CD14-positive monocyte (primary cell): ENCODE measurements at regions not wholly inside any gene's neighbourhood (a gene's known extent, or its start where the extent isn't known, plus 50 kb on each side); places are given as distances from the start of the nearest gene placed in this dataset.

Experiments
- DNase-seq, 3 donors: peaks; one replicate each; pipeline ENCODE4 v3.0.0-alpha.2; 2011 to 2022
- H2AFZ ChIP-seq: 2 replicates; pipeline ENCODE4 v1.6.0; 2012; ENCODE audit warnings: mild to moderate bottlenecking, low read depth, low read length, inconsistent platforms; ENCODE audit not compliant: insufficient read depth, poor library complexity, severe bottlenecking
- H3K27ac ChIP-seq, 2 donors: 1 replicate in 1 of 2; 2 replicates in 1 of 2; pipeline ENCODE4 v1.5.1; 2012 to 2013; ENCODE audit warnings: low read length in 2 of 2, control low read depth in 1 of 2, inconsistent platforms in 1 of 2, low read depth in 1 of 2, mild to moderate bottlenecking in 1 of 2
- H3K27me3 ChIP-seq, 2 donors: one replicate each; pipeline versions ENCODE4 v1.6.0 to v1.6.1; 2011 to 2013; ENCODE audit warnings: low read length in 2 of 2; ENCODE audit not compliant: control insufficient read depth in 2 of 2, insufficient read depth in 2 of 2
- H3K36me3 ChIP-seq, 2 donors: replicated peaks in 1 of 2; 1 replicate in 1 of 2; 2 replicates in 1 of 2; pipeline versions ENCODE4 v1.5.1 to v1.6.1; 2012 to 2013; ENCODE audit warnings: low read length in 2 of 2, control low read depth in 1 of 2, inconsistent platforms in 1 of 2, mild to moderate bottlenecking in 1 of 2; ENCODE audit not compliant: insufficient read depth in 2 of 2, control insufficient read depth in 1 of 2
- H3K4me1 ChIP-seq, 2 donors: 1 replicate in 1 of 2; 2 replicates in 1 of 2; pipeline versions ENCODE4 v1.5.1 to v1.6.1; 2012 to 2013; ENCODE audit warnings: low read length in 2 of 2, control low read depth in 1 of 2, inconsistent platforms in 1 of 2, mild to moderate bottlenecking in 1 of 2, moderate library complexity in 1 of 2; ENCODE audit not compliant: insufficient read depth in 2 of 2, control insufficient read depth in 1 of 2
- H3K4me2 ChIP-seq: replicated peaks from 2 replicates; pipeline ENCODE3; 2012; ENCODE audit warnings: low read length, moderate library complexity, mild to moderate bottlenecking; ENCODE audit not compliant: poor library complexity, severe bottlenecking; ENCODE audit errors: extremely low read depth
- H3K4me3 ChIP-seq, 3 experiments: fragments of 200-600 bp in 1 of 3; sonication (generic) in 1 of 3; replicated peaks in 1 of 3; 1 replicate in 2 of 3; 2 replicates in 1 of 3; pipeline ENCODE4 v1.5.1; 2011 to 2013; ENCODE audit warnings: low read length in 3 of 3, mild to moderate bottlenecking in 3 of 3, control low read depth in 2 of 3, low read depth in 2 of 3, inconsistent platforms in 1 of 3, moderate library complexity in 1 of 3
- H3K79me2 ChIP-seq: 2 replicates; pipeline ENCODE4 v1.6.0; 2012; ENCODE audit warnings: mild to moderate bottlenecking, control low read depth, inconsistent platforms, low read length, moderate library complexity; ENCODE audit not compliant: insufficient read depth
- H3K9ac ChIP-seq: 2 replicates; pipeline ENCODE4 v1.6.0; 2017; ENCODE audit warnings: low read length, mild to moderate bottlenecking; ENCODE audit not compliant: insufficient read depth, poor library complexity, severe bottlenecking
- H3K9me3 ChIP-seq, 2 donors: replicated peaks in 1 of 2; 1 replicate in 1 of 2; 2 replicates in 1 of 2; pipeline versions ENCODE4 v1.5.1 to v1.6.1; 2012 to 2013; ENCODE audit warnings: low read length in 2 of 2, control low read depth in 1 of 2; ENCODE audit not compliant: control insufficient read depth in 1 of 2, insufficient read depth in 1 of 2
- H4K20me1 ChIP-seq: 2 replicates; pipeline ENCODE4 v1.6.0; 2012; ENCODE audit warnings: mild to moderate bottlenecking, low read length, control low read depth, moderate library complexity; ENCODE audit not compliant: insufficient read depth
- H3K27ac Mint-ChIP-seq, 7 donors: one replicate each; pipeline ENCODE4 v1.8.0; 2020; ENCODE audit warnings: mild to moderate bottlenecking in 7 of 7, mixed read lengths in 7 of 7, moderate library complexity in 6 of 7, inconsistent platforms in 2 of 7
- H3K27me3 Mint-ChIP-seq, 3 donors: one replicate each; pipeline ENCODE4 v1.8.0; 2021 to 2022; ENCODE audit warnings: low read depth in 3 of 3, mild to moderate bottlenecking in 3 of 3, mixed read lengths in 3 of 3, moderate library complexity in 3 of 3, inconsistent platforms in 1 of 3
- H3K36me3 Mint-ChIP-seq, 2 donors: one replicate each; pipeline ENCODE4 v1.8.0; 2020; ENCODE audit warnings: mixed read lengths in 2 of 2, inconsistent platforms in 1 of 2, mild to moderate bottlenecking in 1 of 2
- H3K4me1 Mint-ChIP-seq: one replicate; pipeline ENCODE4 v1.8.0; 2020; ENCODE audit warnings: mild to moderate bottlenecking, mixed read lengths
- H3K4me3 Mint-ChIP-seq, 2 donors: one replicate each; pipeline ENCODE4 v1.8.0; 2020; ENCODE audit warnings: mild to moderate bottlenecking in 2 of 2, mixed read lengths in 2 of 2, moderate library complexity in 1 of 2
- H3K9me3 Mint-ChIP-seq, 7 donors: one replicate each; pipeline ENCODE4 v1.8.0; 2020 to 2022; ENCODE audit warnings: mixed read lengths in 7 of 7, mild to moderate bottlenecking in 6 of 7, moderate library complexity in 6 of 7, inconsistent platforms in 2 of 7
- WGBS: methylation state at CpG from one replicate; pipeline ENCODE4 v1.1.5; 2013; ENCODE audit warnings: missing lambda C conversion rate; ENCODE audit not compliant: insufficient coverage; 5-methylcytosine and 5-hydroxymethylcytosine counted together
- intact Hi-C, 2 donors: fragments of 100-400 bp; cut with micrococcal nuclease; formaldehyde crosslinking; loops; one replicate each; pipeline versions ENCODE4 v1.15.0 to v1.15.1; 2023
- TF ChIP-seq, protein P1 (sequence below): fragments of 200-600 bp; IDR thresholded peaks from one replicate; pipeline ENCODE4 v1.8.0; 2022; ENCODE audit warnings: antibody characterized with exemption, mild to moderate bottlenecking

- no peaks in the 10 kb centered on the region for H4K20me1 ChIP-seq
- no peaks in the 10 kb centered on the region for H3K9me3 Mint-ChIP-seq
- peaks cover 0 to 6% (median 3%) of the 10 kb centered on the region in 3 donors for H3K27me3 Mint-ChIP-seq
- no peak overlapping the region for H2AFZ ChIP-seq
- WGBS: 90% methylated on average over 3 of the region's 5 CpGs
- H3K4me1 Mint-ChIP-seq: peaks cover 5% of the 10 kb centered on the region
- no peaks in the 10 kb centered on the region for H3K79me2 ChIP-seq
- no peak overlapping the region for H3K9ac ChIP-seq
- H3K4me1 ChIP-seq: peaks cover 4 to 5% of the 10 kb centered on the region in 2 donors
- no peaks in the 10 kb centered on the region for H3K27me3 ChIP-seq
- H3K9me3 ChIP-seq: no peaks in the 10 kb centered on the region
- H3K27ac ChIP-seq: no peak overlapping the region
- no peak overlapping the region for H3K4me2 ChIP-seq
- no peak for DNase-seq
- no peak overlapping the region for H3K4me3 ChIP-seq
- no peaks in the 10 kb centered on the region for H3K36me3 ChIP-seq
- no peak overlapping the region for H3K4me3 Mint-ChIP-seq
- no peak overlapping the region for H3K27ac Mint-ChIP-seq
- no peaks in the 10 kb centered on the region for H3K36me3 Mint-ChIP-seq
- intact Hi-C loops: no loop called here
- TF ChIP-seq, protein P1, sequence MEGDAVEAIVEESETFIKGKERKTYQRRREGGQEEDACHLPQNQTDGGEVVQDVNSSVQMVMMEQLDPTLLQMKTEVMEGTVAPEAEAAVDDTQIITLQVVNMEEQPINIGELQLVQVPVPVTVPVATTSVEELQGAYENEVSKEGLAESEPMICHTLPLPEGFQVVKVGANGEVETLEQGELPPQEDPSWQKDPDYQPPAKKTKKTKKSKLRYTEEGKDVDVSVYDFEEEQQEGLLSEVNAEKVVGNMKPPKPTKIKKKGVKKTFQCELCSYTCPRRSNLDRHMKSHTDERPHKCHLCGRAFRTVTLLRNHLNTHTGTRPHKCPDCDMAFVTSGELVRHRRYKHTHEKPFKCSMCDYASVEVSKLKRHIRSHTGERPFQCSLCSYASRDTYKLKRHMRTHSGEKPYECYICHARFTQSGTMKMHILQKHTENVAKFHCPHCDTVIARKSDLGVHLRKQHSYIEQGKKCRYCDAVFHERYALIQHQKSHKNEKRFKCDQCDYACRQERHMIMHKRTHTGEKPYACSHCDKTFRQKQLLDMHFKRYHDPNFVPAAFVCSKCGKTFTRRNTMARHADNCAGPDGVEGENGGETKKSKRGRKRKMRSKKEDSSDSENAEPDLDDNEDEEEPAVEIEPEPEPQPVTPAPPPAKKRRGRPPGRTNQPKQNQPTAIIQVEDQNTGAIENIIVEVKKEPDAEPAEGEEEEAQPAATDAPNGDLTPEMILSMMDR: no peak
These were observed 55.0 kb upstream of the FABP6 start for GRCh38 chr5:160174290-160174689.

DNA sequence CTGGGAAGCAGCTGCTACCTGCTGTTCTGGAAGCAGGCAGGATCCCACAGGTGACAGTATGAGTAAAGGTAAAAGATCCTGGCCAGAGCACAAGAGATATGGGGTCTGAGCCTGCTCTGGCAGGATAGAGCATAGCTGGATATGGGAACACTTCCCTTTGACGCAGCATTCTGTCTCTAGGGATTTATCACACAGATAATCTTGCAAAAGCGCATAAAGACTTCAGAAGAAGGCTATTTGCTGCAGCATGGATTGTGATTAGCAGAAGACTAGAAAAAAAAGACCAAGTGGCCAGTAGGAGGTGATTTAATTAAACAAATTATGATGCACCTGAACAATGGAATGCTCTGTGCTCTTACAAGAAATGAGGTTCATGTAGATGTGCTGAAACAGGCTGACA is 52.4 kb upstream of the PWWP2A start:
- no peak overlapping the region for H3K4me2 ChIP-seq

More for the DNA sequence above, 52.4 kb upstream of the PWWP2A start:
- H3K79me2 ChIP-seq: no peaks in the 10 kb centered on the region
- H3K27ac ChIP-seq: no peak overlapping the region
- Mint-ChIP-seq H3K27me3 (peaks cover 2 to 8% (median 4%) of the 10 kb centered on the region in 3 donors), H3K9me3 (no peaks in the 10 kb centered on the region), H3K4me3 (no peak overlapping the region), H3K4me1 (peaks cover 12% of the 10 kb centered on the region), H3K27ac (no peak overlapping the region), H3K36me3 (no peaks in the 10 kb centered on the region)
- DNase-seq: no peak
- H3K36me3 ChIP-seq: no peaks in the 10 kb centered on the region
- no peaks in the 10 kb centered on the region for H4K20me1 ChIP-seq
- no peak overlapping the region for H3K4me3 ChIP-seq
- H2AFZ ChIP-seq: no peak overlapping the region
- no peaks in the 10 kb centered on the region for H3K27me3 ChIP-seq
- peaks cover 4 to 8% of the 10 kb centered on the region in 2 donors for H3K4me1 ChIP-seq
- TF ChIP-seq, protein P1: no peak
- WGBS: 100% methylated on average over 1 of the region's 2 CpGs
- no peaks in the 10 kb centered on the region for H3K9me3 ChIP-seq
- intact Hi-C loops: no loop called here
- no peak overlapping the region for H3K9ac ChIP-seq
